HL-60 (cell line): ENCODE measurements at regions not wholly inside any gene's neighbourhood (a gene's known extent, or its start where the extent isn't known, plus 50 kb on each side); places are given as distances from the start of the nearest gene placed in this dataset.

Experiments used
- DNase-seq, 2 experiments: peaks; one replicate each; pipeline ENCODE4 v3.0.0-alpha.2; 2010 to 2020; ENCODE audit warnings: low read depth in 1 of 2, low spot score in 1 of 2
- H3K27ac ChIP-seq: fragments of 250-450 bp; sonication (Bioruptor Pico); replicated peaks from 2 replicates; pipeline ENCODE4 v1.5.1; 2020; ENCODE audit warnings: mild to moderate bottlenecking, moderate library complexity
- H3K27me3 ChIP-seq: fragments of 250-450 bp; sonication (Bioruptor Pico); 2 replicates; pipeline ENCODE4 v1.5.1; 2021; ENCODE audit warnings: mild to moderate bottlenecking, moderate library complexity; ENCODE audit not compliant: insufficient read depth, poor library complexity, severe bottlenecking
- H3K4me3 ChIP-seq: replicated peaks from 2 replicates; pipeline ENCODE4 v1.5.1; 2011; ENCODE audit warnings: mild to moderate bottlenecking, control low read depth, low read length; ENCODE audit not compliant: insufficient read depth
- CTCF ChIP-seq: IDR thresholded peaks from one replicate; pipeline ENCODE4 v1.5.1; 2011; ENCODE audit warnings: low read length, control low read depth, inconsistent platforms; ENCODE audit not compliant: insufficient read depth
- GABPA ChIP-seq: IDR thresholded peaks from 2 replicates; pipeline ENCODE4 v1.6.1; 2012; ENCODE audit warnings: low read depth
- POLR2AphosphoS5 ChIP-seq: IDR thresholded peaks from 2 replicates; pipeline ENCODE4 v1.6.1; 2012; ENCODE audit warnings: low read depth
- REST ChIP-seq: IDR thresholded peaks from 2 replicates; pipeline ENCODE4 v1.6.1; 2012; ENCODE audit warnings: low read depth; ENCODE audit not compliant: insufficient replicate concordance
- SPI1 ChIP-seq: IDR thresholded peaks from 2 replicates; pipeline ENCODE4 v1.6.1; 2012; ENCODE audit warnings: low read depth, mild to moderate bottlenecking, borderline replicate concordance

- no peaks in the 10 kb centered on the region for H3K27me3 ChIP-seq
- no peak for DNase-seq
- no peak overlapping the region for H3K4me3 ChIP-seq
- TF ChIP-seq CTCF = no peak
- TF ChIP-seq GABPA = no peak
- no peak for TF ChIP-seq POLR2AphosphoS5
- no peak for TF ChIP-seq REST
- no peak for TF ChIP-seq SPI1
- H3K27ac ChIP-seq = no peak overlapping the region
Measured at GRCh38 chr1:209064850-209065706, 518.4 kb upstream of the CAMK1G start.

- no peak overlapping the region for H3K4me3 ChIP-seq
- H3K27ac ChIP-seq = no peak overlapping the region
- no peaks in the 10 kb centered on the region for H3K27me3 ChIP-seq
- no peak for DNase-seq
- TF ChIP-seq POLR2AphosphoS5 (no peak), CTCF (no peak), SPI1 (no peak), GABPA (no peak), REST (no peak)
Measured at GRCh38 chr1:209072481-209072880, 511.0 kb upstream of the CAMK1G start.

GRCh38 chr1:209073879-209074278, 509.6 kb upstream of the CAMK1G start:
- Histone ChIP-seq H3K4me3 (no peak overlapping the region), H3K27me3 (no peaks in the 10 kb centered on the region), H3K27ac (no peak overlapping the region)
- no peak for DNase-seq
- no peak for TF ChIP-seq SPI1
- TF ChIP-seq REST = no peak
- no peak for TF ChIP-seq CTCF
- TF ChIP-seq GABPA = no peak
- no peak for TF ChIP-seq POLR2AphosphoS5
